Ecto neural progenitor cell (in vitro differentiated cells): ENCODE measurements at regions not wholly inside any gene's neighbourhood (a gene's known extent, or its start where the extent isn't known, plus 50 kb on each side); places are given as distances from the start of the nearest gene placed in this dataset.

Experiments used
- DNase-seq: peaks from one replicate; pipeline ENCODE4 v3.0.0-alpha.2; 2018; ENCODE audit warnings: low spot score

GRCh38 chr9:91040371-91041215, 239.0 kb downstream of the SYK start:
- no peak for DNase-seq

DNA sequence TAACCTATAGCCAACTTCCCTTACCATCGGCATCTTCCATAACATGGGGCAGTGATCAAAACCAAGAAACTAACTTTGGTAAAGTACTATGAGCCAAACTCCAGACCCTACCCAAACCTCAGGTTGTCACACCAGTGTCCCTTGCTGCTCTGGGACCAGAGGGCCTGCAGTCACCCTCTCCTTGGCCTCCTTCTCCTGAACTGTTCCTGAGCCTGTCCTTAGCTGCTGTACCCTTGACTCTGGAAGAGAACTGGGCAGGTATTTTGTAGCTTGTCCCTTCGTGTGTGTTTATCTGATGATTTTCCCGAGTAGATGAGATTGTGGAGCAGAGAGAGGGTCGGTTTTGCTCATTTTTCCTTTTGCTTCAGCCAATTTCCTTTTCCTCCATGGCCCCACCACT, 240.4 kb downstream of the SYK start:
- DNase-seq: no peak

GRCh38 chr9:91042541-91042940, 240.9 kb downstream of the SYK start:
- DNase-seq: no peak

- DNase-seq: no peak
Measured at GRCh38 chr9:91043056-91043810, 241.6 kb downstream of the SYK start.

GRCh38 chr9:91043811-91044175, 242.2 kb downstream of the SYK start:
- no peak for DNase-seq

DNA sequence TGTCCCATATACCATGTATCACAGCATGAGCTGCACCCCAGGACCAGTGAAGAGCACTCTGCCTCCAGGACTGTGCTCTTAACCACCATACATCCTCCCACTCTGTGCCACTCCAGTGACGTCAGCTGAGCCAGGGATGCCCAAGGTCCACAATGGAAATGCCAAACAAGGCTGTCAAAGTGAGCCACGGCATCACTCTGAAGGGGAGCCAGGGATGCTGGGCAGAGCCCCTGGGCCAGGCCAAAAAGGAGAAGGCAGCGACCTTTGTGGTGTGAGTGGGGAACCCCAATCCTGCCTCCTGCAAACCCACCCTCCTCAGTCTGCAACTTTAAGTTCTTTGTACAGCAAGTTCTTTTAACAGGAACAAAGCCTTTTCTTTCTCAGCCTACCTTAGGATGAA, 242.7 kb downstream of the SYK start:
- DNase-seq: no peak

GRCh38 chr9:91045041-91045440, 243.4 kb downstream of the SYK start:
- DNase-seq: no peak

DNA sequence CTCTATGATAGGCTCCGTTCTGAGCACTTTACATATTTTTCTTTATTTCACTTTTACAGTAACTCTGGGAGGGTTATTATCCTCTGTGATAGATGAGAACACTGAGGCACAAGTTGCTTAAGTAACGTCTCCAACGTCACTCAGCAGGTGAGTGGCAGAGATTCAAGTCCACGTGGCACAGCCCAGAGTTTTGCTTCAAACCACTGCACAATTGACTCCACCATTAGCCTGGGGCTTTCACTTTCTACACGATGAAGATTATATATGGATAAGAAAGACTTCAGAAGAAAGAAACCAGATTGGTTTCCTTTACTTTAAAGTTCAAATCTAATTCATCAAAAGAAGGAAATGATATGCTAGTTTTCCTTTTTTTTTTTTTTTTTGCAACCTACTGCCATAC, 245.9 kb downstream of the SYK start:
- DNase-seq: no peak

GRCh38 chr9:91047993-91048607, 246.5 kb downstream of the SYK start:
- DNase-seq: no peak

GRCh38 chr9:91048749-91049148, 247.1 kb downstream of the SYK start:
- DNase-seq: no peak

DNA sequence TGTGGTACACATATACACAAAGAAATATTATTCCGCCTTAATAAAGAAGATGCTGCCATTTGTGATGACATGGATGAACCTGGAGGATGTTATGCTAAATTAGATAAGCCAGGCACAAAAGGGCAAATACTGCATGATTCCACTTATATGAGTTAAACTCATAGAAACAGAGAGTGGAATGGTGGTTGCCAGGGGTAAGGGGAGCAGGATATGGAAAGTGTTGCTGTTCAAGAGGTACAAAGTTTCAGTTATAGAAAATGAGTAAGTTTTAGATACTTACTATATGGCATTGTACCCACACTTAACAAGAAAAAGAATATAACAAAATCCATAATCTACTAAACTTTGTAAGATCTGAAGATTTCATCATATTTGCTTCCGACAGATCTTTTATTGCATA, 252.2 kb downstream of the SYK start:
- DNase-seq: no peak

DNA sequence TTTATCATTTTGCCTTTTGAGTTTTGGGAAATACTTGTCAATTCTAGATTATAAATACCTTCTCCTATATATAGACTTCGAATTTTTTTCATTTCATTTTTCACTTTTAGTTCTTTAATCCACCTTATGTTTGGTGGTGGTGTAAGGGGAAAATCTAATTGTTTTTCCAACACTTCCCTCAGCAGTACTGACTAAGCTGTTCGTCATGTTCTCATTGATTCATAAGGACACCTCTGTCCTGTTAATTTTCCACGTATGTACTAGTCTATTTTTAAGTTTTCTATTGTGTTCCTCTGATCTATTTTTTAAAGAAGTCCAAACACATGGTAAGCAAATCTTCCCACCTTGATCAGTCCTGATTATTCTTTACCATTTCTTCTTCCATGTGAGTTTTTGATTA, 254.2 kb downstream of the SYK start:
- no peak for DNase-seq

GRCh38 chr9:91056486-91056885, 254.9 kb downstream of the SYK start:
- no peak for DNase-seq

- DNase-seq: no peak
Measured at GRCh38 chr9:91056917-91057316, 255.3 kb downstream of the SYK start.

GRCh38 chr9:91059713-91060112, 258.1 kb downstream of the SYK start:
- no peak for DNase-seq

DNA sequence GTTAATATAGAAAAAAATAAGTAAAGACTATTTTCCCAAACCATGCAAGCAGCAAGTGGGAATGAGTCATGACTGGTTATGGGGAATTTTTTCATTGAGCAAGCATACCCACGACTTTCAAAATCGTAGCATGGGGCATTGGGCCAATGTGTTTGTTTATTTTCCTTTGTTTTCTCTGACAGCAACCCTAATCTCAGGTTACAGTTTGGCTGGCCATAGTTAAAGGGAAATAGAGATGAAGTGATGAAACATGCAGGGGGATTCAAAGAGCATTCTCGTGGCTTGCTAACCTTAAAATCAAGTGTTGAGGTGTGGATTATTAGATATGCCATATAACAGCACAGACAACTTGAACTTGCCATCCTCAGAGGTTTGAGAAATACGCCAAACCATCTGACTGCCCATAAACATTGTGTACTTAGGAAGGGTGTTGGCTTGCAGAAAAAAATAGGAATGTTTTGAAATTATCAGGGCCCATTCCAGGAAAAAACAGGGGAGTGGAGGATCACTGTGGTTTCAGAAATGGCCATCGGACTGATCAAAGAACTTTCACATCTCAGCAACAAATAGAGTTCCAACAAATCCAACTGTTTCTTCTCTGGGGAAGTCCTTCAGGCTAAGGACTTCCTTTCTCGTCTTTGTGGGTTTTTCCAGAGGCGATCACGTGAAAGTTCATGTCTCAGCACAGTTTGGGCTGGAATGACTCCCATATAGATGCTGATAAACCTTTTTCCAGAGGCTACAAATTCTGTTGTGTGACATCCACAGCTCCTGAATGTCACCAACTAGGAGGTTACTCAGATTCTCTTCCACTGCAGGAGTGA, 259.1 kb downstream of the SYK start:
- DNase-seq: no peak

DNA sequence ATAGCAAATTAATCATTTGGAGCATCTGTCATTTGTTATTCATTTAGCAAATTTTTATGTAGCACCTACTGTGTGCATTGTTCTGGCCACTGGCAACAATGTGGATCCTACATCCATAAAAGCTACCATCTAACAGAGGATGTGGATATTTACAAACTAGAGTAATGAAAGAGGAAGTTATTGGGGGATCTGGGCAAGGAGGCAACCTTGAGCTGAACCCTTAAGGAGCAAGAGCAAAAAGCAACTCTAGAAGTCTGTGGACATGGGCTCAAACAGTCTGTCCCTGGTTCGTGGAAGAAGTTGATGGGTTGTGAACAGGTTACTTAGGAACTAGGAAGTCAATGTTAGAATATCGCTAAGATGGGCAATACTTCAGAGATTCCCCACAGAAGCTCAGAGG, 259.9 kb downstream of the SYK start:
- no peak for DNase-seq

DNA sequence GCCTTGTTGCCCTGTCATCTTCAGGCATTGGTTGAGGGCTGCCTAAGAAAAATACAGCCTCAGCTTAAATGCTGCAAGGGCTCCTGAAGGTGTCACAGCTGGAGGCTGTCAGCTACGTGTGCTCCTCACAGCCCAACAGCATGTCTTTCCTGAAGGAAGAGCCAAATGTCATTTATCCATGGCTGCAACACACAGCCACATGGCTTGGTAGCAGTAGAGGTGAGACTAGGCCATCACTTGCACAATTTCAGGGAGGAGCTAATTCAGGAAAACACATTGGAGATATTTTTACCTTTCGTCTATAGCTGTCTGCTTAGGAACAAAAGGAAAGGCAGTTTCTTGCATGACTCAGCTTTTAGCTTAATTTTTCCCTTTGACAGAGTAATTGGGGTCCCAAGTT, 260.7 kb downstream of the SYK start:
- no peak for DNase-seq

- DNase-seq: no peak
Measured at GRCh38 chr9:91063471-91063870, 261.9 kb downstream of the SYK start.

DNA sequence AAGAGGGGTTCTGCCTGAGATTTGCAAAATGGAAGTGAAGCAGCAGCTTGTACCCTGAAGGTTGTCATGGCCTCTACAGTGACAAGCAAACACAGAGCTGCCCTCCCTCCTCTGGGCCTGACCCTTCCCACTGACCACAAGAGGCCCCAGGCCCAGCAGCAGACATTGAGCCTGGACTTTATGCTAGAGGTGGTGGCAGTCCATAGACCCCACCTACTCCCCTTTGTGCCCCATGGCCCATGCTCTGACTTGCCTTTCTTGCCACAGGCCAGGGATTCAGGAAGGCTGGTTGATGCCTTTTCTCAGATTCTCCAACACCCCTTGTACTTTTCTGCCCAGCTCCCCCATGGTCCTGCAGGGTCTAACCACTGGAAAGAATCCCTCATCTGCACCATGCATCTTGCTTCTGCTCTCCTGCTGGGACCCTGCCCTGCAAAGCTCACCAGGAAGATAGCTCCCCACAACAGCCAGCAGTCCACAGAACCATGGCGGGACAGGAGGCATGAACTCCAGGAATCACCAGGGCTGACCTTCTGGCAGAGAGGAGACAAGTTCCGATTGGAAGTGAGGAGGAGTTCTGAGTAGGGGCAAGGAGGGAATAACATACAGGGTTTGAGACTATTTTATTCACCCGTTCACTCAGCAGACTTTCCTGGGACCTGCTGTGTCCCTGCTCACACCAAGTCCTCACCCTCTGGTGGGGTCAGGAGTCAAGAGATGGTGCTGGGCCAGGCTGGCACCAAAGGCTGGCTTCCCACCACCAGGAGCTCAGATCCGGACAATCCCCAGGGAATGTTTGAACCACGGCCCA, 263.8 kb downstream of the SYK start:
- DNase-seq: no peak

- no peak for DNase-seq
Measured at GRCh38 chr9:91066042-91066415, 264.4 kb downstream of the SYK start.

GRCh38 chr9:91066856-91067255, 265.2 kb downstream of the SYK start:
- no peak for DNase-seq
